Fibroblast of lung (primary cell): ENCODE measurements at regions not wholly inside any gene's neighbourhood (a gene's known extent, or its start where the extent isn't known, plus 50 kb on each side); places are given as distances from the start of the nearest gene placed in this dataset.

Experiments used
- DNase-seq, 2 donors: peaks; one replicate each; pipeline versions ENCODE4 v3.0.0 to v3.0.0-alpha.2; 2010; ENCODE audit warnings: low read depth in 2 of 2
- H2AFZ ChIP-seq: 2 replicates; pipeline ENCODE4 v1.5.1; 2012; ENCODE audit warnings: low read length, control low read depth, inconsistent platforms
- H3K27ac ChIP-seq: 2 replicates; pipeline ENCODE4 v1.5.1; 2011; ENCODE audit warnings: low read length, control low read depth; ENCODE audit not compliant: insufficient read depth
- H3K27me3 ChIP-seq: 2 replicates; pipeline ENCODE4 v1.5.1; 2011; ENCODE audit warnings: mild to moderate bottlenecking, low read length; ENCODE audit not compliant: control insufficient read depth, insufficient read depth
- H3K36me3 ChIP-seq: 2 replicates; pipeline ENCODE4 v1.5.1; 2011; ENCODE audit warnings: low read length; ENCODE audit not compliant: control insufficient read depth, insufficient read depth
- H3K4me1 ChIP-seq: 2 replicates; pipeline ENCODE4 v1.5.1; 2011; ENCODE audit warnings: low read length; ENCODE audit not compliant: control insufficient read depth, insufficient read depth; ENCODE audit errors: extremely low read depth
- H3K4me2 ChIP-seq: 2 replicates; pipeline ENCODE4 v1.5.1; 2011; ENCODE audit warnings: low read length, control low read depth; ENCODE audit not compliant: insufficient read depth; ENCODE audit errors: extremely low read depth
- H3K4me3 ChIP-seq, 4 experiments: fragments of 200-600 bp in 1 of 4; sonication (generic) in 1 of 4; replicated peaks in 1 of 4; 2 replicates each; pipeline ENCODE4 v1.5.1; 2011 to 2016; ENCODE audit warnings: low read length in 4 of 4, low read depth in 3 of 4, mild to moderate bottlenecking in 3 of 4, control low read depth in 2 of 4, inconsistent platforms in 1 of 4, mixed read lengths in 1 of 4; ENCODE audit not compliant: insufficient read depth in 1 of 4; ENCODE audit errors: control extremely low read depth in 1 of 4
- H3K79me2 ChIP-seq: 2 replicates; pipeline ENCODE4 v1.5.1; 2012; ENCODE audit warnings: mild to moderate bottlenecking, low read length, inconsistent platforms; ENCODE audit not compliant: control insufficient read depth, insufficient read depth
- H3K9ac ChIP-seq: 2 replicates; pipeline ENCODE4 v1.5.1; 2011; ENCODE audit warnings: mild to moderate bottlenecking, low read length, control low read depth; ENCODE audit not compliant: insufficient read depth
- H3K9me3 ChIP-seq: 2 replicates; pipeline ENCODE4 v1.5.1; 2012; ENCODE audit warnings: low read depth, low read length; ENCODE audit not compliant: control insufficient read depth, insufficient read depth
- H4K20me1 ChIP-seq: 2 replicates; pipeline ENCODE4 v1.5.1; 2011; ENCODE audit warnings: low read length; ENCODE audit not compliant: control insufficient read depth, insufficient read depth; ENCODE audit errors: extremely low read depth
- EZH2 ChIP-seq: IDR thresholded peaks from 2 replicates; pipeline ENCODE4 v1.5.1; 2012; ENCODE audit warnings: low read length, control low read depth, mild to moderate bottlenecking; ENCODE audit errors: missing control alignments
- TF ChIP-seq, protein P1 (sequence below), 2 donors: IDR thresholded peaks in 1 of 2; conservative IDR thresholded peaks in 1 of 2; 1 replicate in 1 of 2; 2 replicates in 1 of 2; pipeline ENCODE4 v1.5.1; 2011 to 2012; ENCODE audit warnings: low read length in 2 of 2, control low read depth in 1 of 2, inconsistent platforms in 1 of 2, low read depth in 1 of 2, mild to moderate bottlenecking in 1 of 2

DNA sequence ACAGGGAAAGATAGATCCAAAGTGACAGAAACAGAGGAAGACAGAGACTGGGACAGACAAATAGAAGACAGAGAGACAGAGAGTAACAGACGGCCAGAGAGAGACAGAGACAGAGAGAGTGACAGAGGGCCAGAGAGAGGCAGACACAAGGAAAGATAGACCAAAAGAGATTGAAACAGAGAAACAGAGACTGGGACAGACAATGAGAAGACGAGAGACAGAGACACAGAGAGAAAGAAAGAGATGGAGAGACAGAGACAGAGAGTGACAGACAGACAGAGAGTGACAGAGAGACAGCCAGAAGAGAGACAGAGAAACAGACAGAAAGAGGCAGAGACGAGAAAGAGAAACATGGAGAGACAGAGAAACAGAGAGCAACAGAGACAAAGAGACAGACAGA, 127.3 kb downstream of the UQCRFS1 start:
- DNase-seq, result no peak
- H3K4me1 ChIP-seq, result no peaks in the 10 kb centered on the region
- H3K36me3 ChIP-seq, result no peaks in the 10 kb centered on the region
- H3K27me3 ChIP-seq, result no peaks in the 10 kb centered on the region
- H3K9me3 ChIP-seq, result no peaks in the 10 kb centered on the region
- H3K4me2 ChIP-seq, result no peak overlapping the region
- TF ChIP-seq, protein P1, sequence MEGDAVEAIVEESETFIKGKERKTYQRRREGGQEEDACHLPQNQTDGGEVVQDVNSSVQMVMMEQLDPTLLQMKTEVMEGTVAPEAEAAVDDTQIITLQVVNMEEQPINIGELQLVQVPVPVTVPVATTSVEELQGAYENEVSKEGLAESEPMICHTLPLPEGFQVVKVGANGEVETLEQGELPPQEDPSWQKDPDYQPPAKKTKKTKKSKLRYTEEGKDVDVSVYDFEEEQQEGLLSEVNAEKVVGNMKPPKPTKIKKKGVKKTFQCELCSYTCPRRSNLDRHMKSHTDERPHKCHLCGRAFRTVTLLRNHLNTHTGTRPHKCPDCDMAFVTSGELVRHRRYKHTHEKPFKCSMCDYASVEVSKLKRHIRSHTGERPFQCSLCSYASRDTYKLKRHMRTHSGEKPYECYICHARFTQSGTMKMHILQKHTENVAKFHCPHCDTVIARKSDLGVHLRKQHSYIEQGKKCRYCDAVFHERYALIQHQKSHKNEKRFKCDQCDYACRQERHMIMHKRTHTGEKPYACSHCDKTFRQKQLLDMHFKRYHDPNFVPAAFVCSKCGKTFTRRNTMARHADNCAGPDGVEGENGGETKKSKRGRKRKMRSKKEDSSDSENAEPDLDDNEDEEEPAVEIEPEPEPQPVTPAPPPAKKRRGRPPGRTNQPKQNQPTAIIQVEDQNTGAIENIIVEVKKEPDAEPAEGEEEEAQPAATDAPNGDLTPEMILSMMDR (conservative IDR thresholded peaks at IDR 0.05 in 1 of 2, IDR thresholded peaks at IDR 0.05 in 1 of 2; ENCODE audit: low read depth in 1 of 2, low read length in 2 of 2), result no peak
- TF ChIP-seq EZH2, result no peak
- no peak overlapping the region for H2AFZ ChIP-seq
- no peaks in the 10 kb centered on the region for H3K79me2 ChIP-seq
- H3K27ac ChIP-seq, result no peak overlapping the region
- H3K4me3 ChIP-seq, result no peak overlapping the region
- H3K9ac ChIP-seq, result no peak overlapping the region
- no peaks in the 10 kb centered on the region for H4K20me1 ChIP-seq

- Histone ChIP-seq H3K79me2 (no peaks in the 10 kb centered on the region), H2AFZ (no peak overlapping the region), H3K4me2 (no peak overlapping the region), H3K4me1 (no peaks in the 10 kb centered on the region), H3K4me3 (no peak overlapping the region), H3K9ac (no peak overlapping the region), H3K36me3 (no peaks in the 10 kb centered on the region), H3K27ac (no peak overlapping the region), H3K9me3 (no peaks in the 10 kb centered on the region), H4K20me1 (no peaks in the 10 kb centered on the region), H3K27me3 (no peaks in the 10 kb centered on the region)
- TF ChIP-seq EZH2, result no peak
- TF ChIP-seq, protein P1 (conservative IDR thresholded peaks at IDR 0.05 in 1 of 2, IDR thresholded peaks at IDR 0.05 in 1 of 2; ENCODE audit: low read depth in 1 of 2, low read length in 2 of 2), result no peak
- DNase-seq, result no peak
Observed at GRCh38 chr19:29085206-29085605, 127.7 kb downstream of the UQCRFS1 start.

DNA sequence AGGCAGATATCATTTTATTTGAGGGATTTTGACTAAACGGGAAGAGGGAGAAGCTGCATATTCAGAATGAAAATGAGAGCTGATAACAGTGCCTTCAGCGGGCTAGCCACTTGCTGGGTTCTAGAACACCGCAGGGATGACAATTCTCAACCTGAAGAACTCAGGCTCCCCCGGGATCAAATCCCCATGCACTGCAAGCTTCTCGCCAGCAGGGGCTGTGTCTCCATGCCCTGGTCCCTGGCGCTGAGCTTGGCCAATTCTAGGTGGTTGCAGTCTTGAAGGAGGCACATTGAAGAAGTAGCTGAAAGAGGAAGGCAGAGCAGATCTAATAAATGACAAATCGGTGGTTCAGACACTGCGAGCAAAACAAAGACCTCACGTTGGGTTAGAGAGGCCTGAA, 128.7 kb downstream of the UQCRFS1 start:
- TF ChIP-seq, protein P1 (conservative IDR thresholded peaks at IDR 0.05 in 1 of 2, IDR thresholded peaks at IDR 0.05 in 1 of 2; ENCODE audit: low read depth in 1 of 2, low read length in 2 of 2), result peak in 1 of 2 donors; percentile 51
- TF ChIP-seq EZH2, result no peak
- Histone ChIP-seq H3K4me2 (no peak overlapping the region), H3K27ac (no peak overlapping the region), H3K4me3 (no peak overlapping the region), H3K4me1 (no peaks in the 10 kb centered on the region), H3K9me3 (no peaks in the 10 kb centered on the region), H2AFZ (no peak overlapping the region), H3K27me3 (no peaks in the 10 kb centered on the region), H3K79me2 (no peaks in the 10 kb centered on the region), H4K20me1 (no peaks in the 10 kb centered on the region), H3K9ac (no peak overlapping the region), H3K36me3 (no peaks in the 10 kb centered on the region)
- DNase-seq, result no peak
